ENCODE measurements at regions not wholly inside any gene's neighbourhood (a gene's known extent, or its start where the extent isn't known, plus 50 kb on each side); places are given as distances from the start of the nearest gene placed in this dataset.

- Mint-ChIP-seq H3K27me3 (peaks cover 6 to 17% of the 10 kb centered on the region in 2 donors), H3K9me3 (no peaks in the 10 kb centered on the region), H3K4me3 (no peak overlapping the region), H3K27ac (no peak overlapping the region), H3K36me3 (no peaks in the 10 kb centered on the region), H3K4me1 (no peaks in the 10 kb centered on the region)
- ChIA-PET CTCF (ENCODE audit: partially characterized antibody) (no interaction called here), POLR2A (ENCODE audit: partially characterized antibody) (no interaction called here)
- intact Hi-C loops (cut with micrococcal nuclease) = no loop called here
- H3K27ac ChIP-seq (ENCODE audit: low read depth, low read length) = no peak overlapping the region
- no peaks in the 10 kb centered on the region for H3K36me3 ChIP-seq (ENCODE audit: insufficient read depth, low read length)
- no peaks in the 10 kb centered on the region for H3K4me1 ChIP-seq (ENCODE audit: insufficient read depth, low read length)
- no peaks in the 10 kb centered on the region for H3K9me3 ChIP-seq (ENCODE audit: control insufficient read depth in 1 of 2, low read length in 2 of 2)
- peaks cover 6% of the 10 kb centered on the region for H3K27me3 ChIP-seq (ENCODE audit: insufficient read depth, low read length)
- no peak overlapping the region for H3K4me3 ChIP-seq (ENCODE audit: low read length in 2 of 2)
- DNase-seq = no peak
These were observed 155.3 kb downstream of the COL6A3 start for GRCh38 chr2:237258615-237259014.

GRCh38 chr2:237259201-237259600 is 154.8 kb downstream of the COL6A3 start:
- peaks cover 6 to 17% of the 10 kb centered on the region in 2 donors for H3K27me3 Mint-ChIP-seq
- H3K36me3 Mint-ChIP-seq = no peaks in the 10 kb centered on the region
- Histone ChIP-seq H3K4me1 (ENCODE audit: insufficient read depth, low read length) (no peaks in the 10 kb centered on the region), H3K27ac (ENCODE audit: low read depth, low read length) (no peak overlapping the region), H3K4me3 (ENCODE audit: low read length in 2 of 2) (no peak overlapping the region), H3K36me3 (ENCODE audit: insufficient read depth, low read length) (no peaks in the 10 kb centered on the region), H3K27me3 (ENCODE audit: insufficient read depth, low read length) (peaks cover 6% of the 10 kb centered on the region), H3K9me3 (ENCODE audit: control insufficient read depth in 1 of 2, low read length in 2 of 2) (no peaks in the 10 kb centered on the region)
- intact Hi-C loops (cut with micrococcal nuclease) = no loop called here
- no peaks in the 10 kb centered on the region for H3K9me3 Mint-ChIP-seq
- H3K27ac Mint-ChIP-seq = no peak overlapping the region
- ChIA-PET CTCF (ENCODE audit: partially characterized antibody) (no interaction called here), POLR2A (ENCODE audit: partially characterized antibody) (no interaction called here)
- no peaks in the 10 kb centered on the region for H3K4me1 Mint-ChIP-seq
- no peak overlapping the region for H3K4me3 Mint-ChIP-seq
- no peak for DNase-seq

- CTCF ChIA-PET (ENCODE audit: partially characterized antibody) = interaction anchor here (0.7 kb wide), 1 partner anchor 294 kb away, joined by 4 read pairs; no protein-coding TSS in a partner anchor
- Mint-ChIP-seq H3K27ac (no peak overlapping the region), H3K27me3 (peaks cover 3 to 17% of the 10 kb centered on the region in 2 donors), H3K36me3 (no peaks in the 10 kb centered on the region), H3K9me3 (no peaks in the 10 kb centered on the region), H3K4me1 (no peaks in the 10 kb centered on the region), H3K4me3 (no peak overlapping the region)
- Histone ChIP-seq H3K4me1 (ENCODE audit: insufficient read depth, low read length) (no peaks in the 10 kb centered on the region), H3K9me3 (ENCODE audit: control insufficient read depth in 1 of 2, low read length in 2 of 2) (no peaks in the 10 kb centered on the region), H3K27me3 (ENCODE audit: insufficient read depth, low read length) (peaks cover 6% of the 10 kb centered on the region), H3K36me3 (ENCODE audit: insufficient read depth, low read length) (no peaks in the 10 kb centered on the region), H3K27ac (ENCODE audit: low read depth, low read length) (no peak overlapping the region), H3K4me3 (ENCODE audit: low read length in 2 of 2) (no peak overlapping the region)
- intact Hi-C loops (cut with micrococcal nuclease) = no loop called here
- DNase-seq = no peak
- POLR2A ChIA-PET (ENCODE audit: partially characterized antibody) = no interaction called here
These were observed 153.8 kb downstream of the COL6A3 start for GRCh38 chr2:237260039-237260620.

- CTCF ChIA-PET (ENCODE audit: partially characterized antibody) = interaction anchor here (0.7 kb wide), 1 partner anchor 294 kb away, joined by 4 read pairs; no protein-coding TSS in a partner anchor
- no peaks in the 10 kb centered on the region for H3K9me3 ChIP-seq (ENCODE audit: control insufficient read depth in 1 of 2, low read length in 2 of 2)
- intact Hi-C loops (cut with micrococcal nuclease) = no loop called here
- Mint-ChIP-seq H3K4me3 (no peak overlapping the region), H3K9me3 (no peaks in the 10 kb centered on the region), H3K36me3 (no peaks in the 10 kb centered on the region), H3K27me3 (peaks cover 3 to 16% of the 10 kb centered on the region in 2 donors), H3K4me1 (no peaks in the 10 kb centered on the region), H3K27ac (no peak overlapping the region)
- POLR2A ChIA-PET (ENCODE audit: partially characterized antibody) = no interaction called here
- no peak for DNase-seq
- H3K36me3 ChIP-seq (ENCODE audit: insufficient read depth, low read length) = no peaks in the 10 kb centered on the region
- H3K4me1 ChIP-seq (ENCODE audit: insufficient read depth, low read length) = no peaks in the 10 kb centered on the region
- peaks cover 4% of the 10 kb centered on the region for H3K27me3 ChIP-seq (ENCODE audit: insufficient read depth, low read length)
- no peak overlapping the region for H3K27ac ChIP-seq (ENCODE audit: low read depth, low read length)
- H3K4me3 ChIP-seq (ENCODE audit: low read length in 2 of 2) = no peak overlapping the region
These were observed 153.3 kb downstream of the COL6A3 start for GRCh38 chr2:237260686-237261085.

GRCh38 chr2:237261327-237261726 is 152.6 kb downstream of the COL6A3 start:
- H3K9me3 ChIP-seq (ENCODE audit: control insufficient read depth in 1 of 2, low read length in 2 of 2) = no peaks in the 10 kb centered on the region
- no peaks in the 10 kb centered on the region for H3K4me1 Mint-ChIP-seq
- ChIA-PET POLR2A (ENCODE audit: partially characterized antibody) (no interaction called here), CTCF (ENCODE audit: partially characterized antibody) (no interaction called here)
- H3K27ac ChIP-seq (ENCODE audit: low read depth, low read length) = no peak overlapping the region
- no peak overlapping the region for H3K27ac Mint-ChIP-seq
- DNase-seq = no peak
- H3K27me3 Mint-ChIP-seq = peaks cover 2 to 12% of the 10 kb centered on the region in 2 donors
- no peaks in the 10 kb centered on the region for H3K27me3 ChIP-seq (ENCODE audit: insufficient read depth, low read length)
- no peaks in the 10 kb centered on the region for H3K4me1 ChIP-seq (ENCODE audit: insufficient read depth, low read length)
- H3K9me3 Mint-ChIP-seq = no peaks in the 10 kb centered on the region
- no peaks in the 10 kb centered on the region for H3K36me3 ChIP-seq (ENCODE audit: insufficient read depth, low read length)
- no peak overlapping the region for H3K4me3 Mint-ChIP-seq
- intact Hi-C loops (cut with micrococcal nuclease) = no loop called here
- H3K4me3 ChIP-seq (ENCODE audit: low read length in 2 of 2) = no peak overlapping the region
- no peaks in the 10 kb centered on the region for H3K36me3 Mint-ChIP-seq

GRCh38 chr2:237262838-237263771 is 150.9 kb downstream of the COL6A3 start:
- H3K36me3 Mint-ChIP-seq = no peaks in the 10 kb centered on the region
- POLR2A ChIA-PET (ENCODE audit: partially characterized antibody) = no interaction called here

GRCh38 chr2:237264480-237265219 is 149.3 kb downstream of the COL6A3 start:
- no peak overlapping the region for H3K27ac Mint-ChIP-seq
- ChIA-PET POLR2A (ENCODE audit: partially characterized antibody) (no interaction called here), CTCF (ENCODE audit: partially characterized antibody) (no interaction called here)
- H3K27ac ChIP-seq (ENCODE audit: low read depth, low read length) = no peak overlapping the region
- no peaks in the 10 kb centered on the region for H3K36me3 Mint-ChIP-seq
- H3K36me3 ChIP-seq (ENCODE audit: insufficient read depth, low read length) = no peaks in the 10 kb centered on the region
- H3K9me3 Mint-ChIP-seq = no peaks in the 10 kb centered on the region
- no peaks in the 10 kb centered on the region for H3K9me3 ChIP-seq (ENCODE audit: control insufficient read depth in 1 of 2, low read length in 2 of 2)
- H3K4me3 ChIP-seq (ENCODE audit: low read length in 2 of 2) = no peak overlapping the region
- H3K27me3 ChIP-seq (ENCODE audit: insufficient read depth, low read length) = no peaks in the 10 kb centered on the region
- peaks cover 2 to 11% of the 10 kb centered on the region in 2 donors for H3K27me3 Mint-ChIP-seq
- H3K4me1 ChIP-seq (ENCODE audit: insufficient read depth, low read length) = no peaks in the 10 kb centered on the region
- no peak for DNase-seq
- H3K4me1 Mint-ChIP-seq = no peaks in the 10 kb centered on the region
- intact Hi-C loops (cut with micrococcal nuclease) = no loop called here
- H3K4me3 Mint-ChIP-seq = no peak overlapping the region

More at GRCh38 chr2:237262838-237263771, 150.9 kb downstream of the COL6A3 start:
- no peak for DNase-seq
- CTCF ChIA-PET (ENCODE audit: partially characterized antibody) = no interaction called here
- no peak overlapping the region for H3K27ac ChIP-seq (ENCODE audit: low read depth, low read length)
- intact Hi-C loops (cut with micrococcal nuclease) = no loop called here
- peaks cover 0 to 9% of the 10 kb centered on the region in 2 donors for H3K27me3 Mint-ChIP-seq
- H3K9me3 ChIP-seq (ENCODE audit: control insufficient read depth in 1 of 2, low read length in 2 of 2) = no peaks in the 10 kb centered on the region
- no peaks in the 10 kb centered on the region for H3K27me3 ChIP-seq (ENCODE audit: insufficient read depth, low read length)
- no peaks in the 10 kb centered on the region for H3K4me1 ChIP-seq (ENCODE audit: insufficient read depth, low read length)
- H3K9me3 Mint-ChIP-seq = no peaks in the 10 kb centered on the region
- no peaks in the 10 kb centered on the region for H3K4me1 Mint-ChIP-seq
- H3K27ac Mint-ChIP-seq = no peak overlapping the region
- no peak overlapping the region for H3K4me3 ChIP-seq (ENCODE audit: low read length in 2 of 2)
- no peak overlapping the region for H3K4me3 Mint-ChIP-seq
- no peaks in the 10 kb centered on the region for H3K36me3 ChIP-seq (ENCODE audit: insufficient read depth, low read length)
